SH-SY5Y (cell line): ENCODE measurements at regions not wholly inside any gene's neighbourhood (a gene's known extent, or its start where the extent isn't known, plus 50 kb on each side); places are given as distances from the start of the nearest gene placed in this dataset.

ENCODE experiments used
- GATA2 ChIP-seq: IDR thresholded peaks from 2 replicates; pipeline ENCODE4 v1.6.1; 2011; ENCODE audit warnings: mild to moderate bottlenecking, low read depth, low read length
- GATA3 ChIP-seq: IDR thresholded peaks from 2 replicates; pipeline ENCODE4 v1.6.1; 2011; ENCODE audit warnings: low read depth, mild to moderate bottlenecking, low read length, moderate library complexity

GRCh38 chrX:21004835-21005234 lies 369.4 kb upstream of the CNKSR2 start:
- TF ChIP-seq GATA2, result no peak
- TF ChIP-seq GATA3, result no peak
